Esophagus mucosa (tissue), 1 donor: ENCODE measurements at regions not wholly inside any gene's neighbourhood (a gene's known extent, or its start where the extent isn't known, plus 50 kb on each side); places are given as distances from the start of the nearest gene placed in this dataset.
A peak's percentile ranks its signal among the peaks of the same experiment; 100 is the strongest.

Experiments
- ATAC-seq: fragments of 200-7000 bp; cut with Tn5 transposase; one replicate; pipeline ENCODE4 v1.9.1; 2020
- donor health status: DM: yes; HTN: yes; CAD: no.

DNA sequence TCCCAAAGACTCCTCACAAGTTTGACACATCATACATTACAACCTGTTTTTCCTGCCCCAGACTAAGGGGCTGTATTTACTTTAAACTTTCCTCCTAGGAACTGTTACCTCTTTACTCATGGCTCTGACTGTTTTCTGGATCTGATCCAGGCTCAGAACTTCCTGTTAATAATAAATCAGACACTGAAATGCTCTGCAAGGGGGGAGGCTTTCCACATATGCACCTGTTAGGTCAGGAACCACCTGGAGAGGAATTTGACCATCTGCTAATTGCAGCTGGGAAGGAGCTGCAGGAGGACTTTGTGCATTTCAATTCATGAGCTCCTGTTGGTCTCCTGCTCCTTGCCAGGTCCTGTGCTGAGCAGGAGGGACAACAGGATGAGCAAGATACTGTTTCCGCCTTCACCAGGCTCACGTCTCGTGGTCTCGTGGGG is 476.9 kb upstream of the CDH5 start:
- peak; percentile 95 for ATAC-seq

- no peak for ATAC-seq
These were observed 478.3 kb upstream of the CDH5 start for GRCh38 chr16:65888201-65888600.

- peak; percentile 25 for ATAC-seq
These were observed 482.5 kb upstream of the CDH5 start for GRCh38 chr16:65884018-65884417.

DNA sequence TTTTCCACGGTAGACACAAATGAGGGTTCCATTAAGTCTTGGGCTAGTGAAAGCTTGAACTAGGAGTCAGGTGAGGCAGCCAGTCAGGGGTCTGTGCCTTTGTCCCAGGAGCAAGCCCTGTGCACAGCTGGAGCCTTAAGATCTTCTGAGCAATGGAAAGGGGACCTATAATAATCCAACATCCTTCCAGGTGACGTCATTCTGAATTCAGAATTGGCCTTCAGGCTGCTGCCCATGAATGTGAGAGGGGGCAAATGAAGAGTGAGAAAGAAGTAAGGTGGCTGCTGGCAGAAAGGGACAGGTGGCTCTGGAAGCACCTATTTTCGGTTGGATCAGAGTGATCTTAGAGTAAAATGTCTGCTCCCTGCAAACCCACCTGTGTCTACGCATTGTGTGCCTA is 488.1 kb upstream of the CDH5 start:
- no peak for ATAC-seq

DNA sequence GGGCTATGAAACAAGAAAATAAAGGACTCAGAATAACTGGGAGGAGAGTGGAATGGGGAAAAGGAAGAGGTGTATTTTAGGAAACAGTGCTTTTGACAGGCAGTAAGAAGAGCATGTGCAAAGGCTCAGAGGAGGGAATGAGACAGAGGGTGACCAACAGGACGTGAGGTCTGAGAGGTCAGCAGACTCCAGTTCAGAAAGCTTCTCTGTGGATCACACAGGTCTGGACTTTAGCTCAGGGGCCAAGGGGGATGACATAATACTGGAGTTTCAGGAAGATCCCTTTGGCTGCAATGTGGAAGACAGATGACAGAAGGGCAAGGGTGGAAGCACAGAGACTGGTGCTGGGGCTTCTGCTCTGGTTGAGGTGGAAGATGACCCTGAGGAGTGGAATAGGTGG is 489.9 kb upstream of the CDH5 start:
- ATAC-seq: no peak

DNA sequence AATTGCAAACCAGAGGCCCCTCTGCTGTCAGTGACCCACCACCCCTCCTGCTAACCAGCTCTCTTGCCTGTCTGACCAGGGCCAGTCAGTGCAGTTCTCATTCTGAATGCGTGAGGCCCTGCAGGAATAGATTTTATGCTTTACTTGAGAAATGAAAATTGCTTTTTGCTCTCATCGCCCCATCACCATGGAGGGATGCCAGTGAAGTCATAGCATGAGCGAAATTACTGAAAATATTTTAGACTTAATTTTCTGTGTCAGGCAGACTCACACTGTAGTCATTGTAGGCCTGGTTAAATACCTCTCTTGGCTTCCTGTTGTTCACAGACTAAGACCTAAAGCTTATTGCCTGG is 490.5 kb upstream of the CDH5 start:
- ATAC-seq: no peak

GRCh38 chr16:65875381-65876055 is 491.0 kb upstream of the CDH5 start:
- no peak for ATAC-seq

- no peak for ATAC-seq
These were observed 497.2 kb upstream of the CDH5 start for GRCh38 chr16:65869261-65869660.

- no peak for ATAC-seq
These were observed 499.1 kb upstream of the CDH5 start for GRCh38 chr16:65867276-65867960.

DNA sequence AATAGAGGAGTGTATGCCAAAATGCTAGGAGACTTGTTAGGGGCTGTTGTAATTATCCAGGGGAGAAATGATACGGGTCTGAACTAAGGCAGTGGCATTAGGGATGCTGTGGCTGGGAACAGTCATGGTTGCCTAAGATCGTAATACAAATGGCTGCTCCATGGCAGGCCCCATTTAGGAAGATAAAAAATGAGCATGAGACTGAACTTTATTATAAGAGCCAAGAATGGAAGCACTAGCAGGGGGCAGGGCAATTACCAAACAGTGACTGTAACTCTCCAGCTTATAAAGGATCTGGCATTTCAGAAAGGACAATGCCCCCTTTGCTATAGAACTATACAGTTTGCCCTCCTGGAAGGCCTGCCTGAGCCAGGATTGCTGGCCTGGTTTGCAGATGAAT is 503.3 kb upstream of the CDH5 start:
- no peak for ATAC-seq

- no peak for ATAC-seq
These were observed 505.3 kb upstream of the CDH5 start for GRCh38 chr16:65861131-65861731.

DNA sequence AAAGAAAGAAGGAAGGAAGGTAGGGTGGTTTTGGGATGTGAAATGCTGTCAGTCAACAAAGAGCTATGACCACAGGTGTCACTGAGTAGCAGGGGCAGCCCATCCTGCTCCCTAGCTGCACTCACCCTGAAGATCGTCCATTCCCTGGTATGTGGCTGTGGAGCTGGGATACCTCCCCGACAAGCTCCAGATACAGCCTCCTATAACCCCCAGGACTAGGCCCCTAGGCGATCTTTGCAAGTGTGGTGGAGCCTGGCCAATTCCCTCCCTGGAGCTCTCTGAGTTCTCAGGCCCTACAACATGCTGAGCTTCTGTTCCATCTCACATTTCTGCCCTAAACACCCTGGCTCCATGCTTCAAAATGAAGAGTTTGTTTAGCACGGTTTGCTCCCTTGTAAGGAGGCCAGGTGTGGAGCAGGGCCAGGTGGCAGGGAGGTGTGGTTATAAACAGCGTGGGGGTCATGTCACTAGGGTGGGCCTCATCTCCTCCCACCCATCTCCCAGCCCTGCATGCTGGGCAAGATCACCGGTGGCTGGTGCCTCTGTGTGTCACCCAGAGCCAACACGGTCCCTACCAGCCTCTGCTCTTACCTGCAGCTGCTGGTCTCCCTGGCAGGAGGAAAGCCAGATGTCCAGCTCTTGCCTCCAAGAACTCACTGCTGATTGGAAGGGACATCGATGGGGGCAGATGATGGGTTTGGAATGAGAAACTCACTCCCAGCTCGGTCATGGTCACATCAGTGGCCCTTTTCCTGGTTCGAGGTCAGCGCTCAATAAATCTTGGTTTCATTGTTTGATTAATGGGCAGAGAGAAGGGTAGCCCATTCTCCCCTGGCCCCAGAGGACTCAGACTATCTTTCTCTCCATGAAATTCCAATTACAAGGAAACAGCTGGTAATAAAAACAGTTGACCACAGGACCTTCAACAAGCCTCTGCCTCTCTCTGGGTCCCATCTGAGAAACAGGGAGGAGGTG is 511.0 kb upstream of the CDH5 start:
- ATAC-seq: no peak

DNA sequence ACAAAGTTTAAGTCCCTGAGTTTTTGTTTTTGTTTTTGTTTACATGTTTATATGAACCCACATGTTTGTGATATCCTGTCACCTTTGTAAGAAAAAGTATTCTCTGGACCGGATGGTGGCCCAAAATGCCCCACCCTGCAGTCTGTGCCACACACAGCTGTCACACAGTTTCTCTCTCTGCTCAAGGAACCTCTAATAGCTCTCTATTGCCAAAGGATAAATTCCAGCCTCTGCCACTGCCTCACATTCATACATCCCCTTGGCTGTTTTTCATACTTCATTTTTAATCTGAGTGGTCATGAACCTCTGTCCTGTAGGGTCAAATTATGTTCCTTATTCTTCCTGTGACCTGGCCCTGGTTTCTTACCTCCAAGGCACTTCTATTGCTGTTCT is 520.3 kb upstream of the CDH5 start:
- no peak for ATAC-seq

DNA sequence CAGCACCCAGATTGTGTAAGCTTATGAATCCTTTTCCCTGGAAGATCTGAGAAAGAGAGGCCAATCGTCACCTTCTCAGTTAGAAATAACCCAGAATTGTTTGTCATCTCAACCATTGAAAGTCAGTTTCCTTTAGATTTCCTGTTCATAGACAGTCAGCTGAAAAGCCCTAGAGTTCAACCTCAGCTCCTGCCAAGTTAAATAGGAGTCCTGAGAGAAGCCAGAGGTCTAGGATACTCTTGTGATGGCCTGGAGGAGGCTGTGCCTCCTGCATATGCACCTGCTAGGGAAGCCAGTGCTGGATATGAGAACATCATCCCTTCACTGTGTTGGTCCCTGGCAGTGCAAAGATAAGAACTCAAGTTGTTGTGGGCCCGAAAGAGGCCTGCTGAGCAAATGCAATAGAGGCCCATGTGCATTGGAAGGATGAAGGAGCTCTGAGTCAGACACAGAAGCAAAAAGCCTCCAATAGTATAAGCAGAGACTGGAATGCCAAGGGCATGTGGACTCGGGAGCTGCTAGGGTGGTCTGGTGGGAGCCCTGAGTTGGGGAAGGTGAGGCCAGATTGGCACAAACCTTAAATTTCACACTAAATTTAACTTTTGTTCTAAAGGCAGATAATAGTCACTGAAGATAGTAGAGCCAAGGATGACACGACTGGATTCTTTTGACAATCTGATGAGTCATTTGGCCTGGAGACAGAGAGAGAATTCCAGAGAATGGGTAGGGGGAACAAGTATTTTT is 520.9 kb upstream of the CDH5 start:
- no peak for ATAC-seq

- no peak for ATAC-seq
These were observed 522.5 kb upstream of the CDH5 start for GRCh38 chr16:65843941-65844340.

- ATAC-seq: no peak
These were observed 524.4 kb upstream of the CDH5 start for GRCh38 chr16:65842067-65842466.

DNA sequence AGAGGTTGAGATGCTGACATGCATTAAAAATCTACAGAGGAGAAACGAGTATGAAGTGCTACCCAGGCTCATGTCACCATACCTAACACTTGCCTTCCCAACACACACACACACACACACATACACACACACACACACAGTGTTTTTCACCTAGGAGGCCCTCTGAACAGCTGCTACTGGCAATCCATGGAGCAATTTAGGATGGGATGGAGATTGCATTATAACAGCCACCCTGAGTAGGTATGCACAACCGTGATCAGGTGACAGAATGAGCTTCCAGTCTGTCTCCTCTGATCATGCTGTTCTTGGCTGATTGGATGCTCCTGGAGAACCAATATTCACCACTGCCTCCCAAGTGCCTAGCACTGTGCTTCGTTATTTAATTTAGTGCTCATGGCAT is 528.5 kb upstream of the CDH5 start:
- ATAC-seq: no peak

DNA sequence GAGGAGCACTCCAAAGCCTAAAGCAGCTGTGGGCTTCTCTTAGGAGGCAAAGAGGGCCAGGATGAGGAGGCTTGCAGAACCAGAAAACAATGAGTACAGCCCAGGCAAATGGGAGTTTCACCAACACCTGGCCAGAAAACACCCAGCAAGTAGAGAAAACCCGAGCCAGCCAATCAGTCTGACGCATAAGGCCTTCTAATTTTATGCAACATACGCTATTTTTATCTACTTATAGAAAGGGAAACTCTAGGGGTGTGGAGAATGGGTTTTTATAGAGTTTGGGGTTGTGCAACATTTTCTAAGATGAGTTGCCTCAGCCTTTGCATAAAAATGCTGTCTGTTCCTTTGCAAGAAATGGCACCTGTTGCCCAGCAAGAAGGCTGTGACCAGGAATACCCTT is 529.0 kb upstream of the CDH5 start:
- no peak for ATAC-seq

- ATAC-seq: peak; percentile 80
These were observed 531.8 kb upstream of the CDH5 start for GRCh38 chr16:65834688-65835087.

- no peak for ATAC-seq
These were observed 533.2 kb upstream of the CDH5 start for GRCh38 chr16:65833171-65833871.

DNA sequence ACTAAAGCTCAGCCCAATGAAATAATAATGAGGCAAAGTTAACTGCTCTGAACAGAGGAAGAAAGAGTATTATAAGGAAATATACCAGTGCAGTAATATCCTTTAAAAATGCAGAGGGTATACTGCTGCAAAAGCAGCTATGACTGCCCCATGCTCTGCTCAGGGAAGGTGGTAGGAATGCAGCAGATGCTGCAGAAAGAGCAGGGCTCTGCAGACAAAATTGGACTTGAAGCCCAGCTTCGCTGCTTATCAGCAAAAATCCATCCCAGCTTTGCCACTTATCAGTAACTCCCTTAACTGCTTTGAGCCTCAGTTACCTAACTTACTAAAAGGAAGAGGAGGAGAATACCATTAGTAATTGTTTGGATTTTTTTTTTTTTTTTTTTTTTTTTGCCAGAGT is 533.8 kb upstream of the CDH5 start:
- ATAC-seq: no peak
